ENCODE measurements at regions not wholly inside any gene's neighbourhood (a gene's known extent, or its start where the extent isn't known, plus 50 kb on each side); places are given as distances from the start of the nearest gene placed in this dataset.
"Not testable (repeated sequence)": the region's sequence is repeated elsewhere in the genome, so short reads cannot be mapped to it uniquely, and the experiment has no call there.

GRCh38 chr1:30361890-30362602, 361.3 kb downstream of the MATN1 start:
- not testable (repeated sequence) for TF ChIP-seq POLR2A, CTCF (IDR thresholded peaks at IDR 0.05)

Measured in thyroid gland (tissue), 4 donors.